GM12864 (cell line): ENCODE measurements at regions not wholly inside any gene's neighbourhood (a gene's known extent, or its start where the extent isn't known, plus 50 kb on each side); places are given as distances from the start of the nearest gene placed in this dataset.

Experiments
- DNase-seq: peaks from one replicate; pipeline ENCODE4 v3.0.0-alpha.2; 2011; ENCODE audit warnings: low read depth
- H3K4me3 ChIP-seq: 2 replicates; pipeline ENCODE4 v1.5.1; 2011; ENCODE audit warnings: mild to moderate bottlenecking, low read depth, low read length, control low read depth
- TF ChIP-seq, protein P1 (sequence below): IDR thresholded peaks from 2 replicates; pipeline ENCODE4 v1.5.1; 2011; ENCODE audit warnings: low read depth, mild to moderate bottlenecking, moderate library complexity, low read length, control low read depth, inconsistent platforms; ENCODE audit errors: missing control alignments

- TF ChIP-seq, protein P1, sequence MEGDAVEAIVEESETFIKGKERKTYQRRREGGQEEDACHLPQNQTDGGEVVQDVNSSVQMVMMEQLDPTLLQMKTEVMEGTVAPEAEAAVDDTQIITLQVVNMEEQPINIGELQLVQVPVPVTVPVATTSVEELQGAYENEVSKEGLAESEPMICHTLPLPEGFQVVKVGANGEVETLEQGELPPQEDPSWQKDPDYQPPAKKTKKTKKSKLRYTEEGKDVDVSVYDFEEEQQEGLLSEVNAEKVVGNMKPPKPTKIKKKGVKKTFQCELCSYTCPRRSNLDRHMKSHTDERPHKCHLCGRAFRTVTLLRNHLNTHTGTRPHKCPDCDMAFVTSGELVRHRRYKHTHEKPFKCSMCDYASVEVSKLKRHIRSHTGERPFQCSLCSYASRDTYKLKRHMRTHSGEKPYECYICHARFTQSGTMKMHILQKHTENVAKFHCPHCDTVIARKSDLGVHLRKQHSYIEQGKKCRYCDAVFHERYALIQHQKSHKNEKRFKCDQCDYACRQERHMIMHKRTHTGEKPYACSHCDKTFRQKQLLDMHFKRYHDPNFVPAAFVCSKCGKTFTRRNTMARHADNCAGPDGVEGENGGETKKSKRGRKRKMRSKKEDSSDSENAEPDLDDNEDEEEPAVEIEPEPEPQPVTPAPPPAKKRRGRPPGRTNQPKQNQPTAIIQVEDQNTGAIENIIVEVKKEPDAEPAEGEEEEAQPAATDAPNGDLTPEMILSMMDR: no peak
- no peak overlapping the region for H3K4me3 ChIP-seq
Observed at GRCh38 chr6:23510778-23511510, 615.1 kb upstream of the NRSN1 start.

DNA sequence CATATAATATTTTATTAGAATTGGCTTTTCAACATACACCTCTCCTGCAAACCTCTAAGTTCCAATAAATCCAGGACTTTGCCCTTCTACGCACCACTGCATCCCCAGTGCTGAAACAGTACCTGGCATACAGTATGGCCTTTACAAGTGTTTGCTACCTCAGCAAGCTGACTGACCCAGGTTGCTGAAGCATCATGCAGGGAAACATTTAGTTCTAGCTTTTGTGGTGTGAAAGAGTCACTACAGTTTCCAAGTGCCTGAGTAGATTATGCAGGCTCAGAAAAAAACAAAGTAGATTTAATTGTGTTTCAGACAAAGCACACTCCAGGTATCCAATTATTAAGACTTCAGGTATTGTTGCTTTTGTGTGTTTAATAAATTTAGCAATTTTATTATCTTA is 614.2 kb upstream of the NRSN1 start:
- no peak for DNase-seq
- H3K4me3 ChIP-seq: no peak overlapping the region
- TF ChIP-seq, protein P1: no peak

More at GRCh38 chr6:23510778-23511510, 615.1 kb upstream of the NRSN1 start:
- no peak for DNase-seq

DNA sequence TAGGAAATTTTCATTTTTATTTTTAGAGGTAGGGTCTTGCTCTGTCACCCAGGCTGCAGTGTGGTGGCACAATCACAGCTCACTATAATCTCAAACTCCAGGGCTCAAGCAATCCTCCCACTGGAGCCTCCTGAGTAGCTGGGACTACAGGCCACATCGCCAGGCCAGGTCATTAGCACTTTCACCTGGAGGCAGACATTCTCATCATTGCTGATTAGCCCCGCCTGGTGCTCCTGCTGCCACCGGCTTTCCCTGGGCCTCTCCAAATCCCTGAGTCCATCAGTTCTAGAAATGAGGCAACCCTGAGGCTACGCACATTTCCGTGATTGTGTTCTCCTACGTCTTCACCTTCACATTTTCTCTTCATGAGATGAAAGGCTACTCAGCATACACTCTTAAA is 607.7 kb upstream of the NRSN1 start:
- no peak for DNase-seq
- no peak overlapping the region for H3K4me3 ChIP-seq
- TF ChIP-seq, protein P1: no peak

- H3K4me3 ChIP-seq: no peak overlapping the region
- TF ChIP-seq, protein P1: no peak
- DNase-seq: no peak
Observed at GRCh38 chr6:23522792-23523547, 603.0 kb upstream of the NRSN1 start.

DNA sequence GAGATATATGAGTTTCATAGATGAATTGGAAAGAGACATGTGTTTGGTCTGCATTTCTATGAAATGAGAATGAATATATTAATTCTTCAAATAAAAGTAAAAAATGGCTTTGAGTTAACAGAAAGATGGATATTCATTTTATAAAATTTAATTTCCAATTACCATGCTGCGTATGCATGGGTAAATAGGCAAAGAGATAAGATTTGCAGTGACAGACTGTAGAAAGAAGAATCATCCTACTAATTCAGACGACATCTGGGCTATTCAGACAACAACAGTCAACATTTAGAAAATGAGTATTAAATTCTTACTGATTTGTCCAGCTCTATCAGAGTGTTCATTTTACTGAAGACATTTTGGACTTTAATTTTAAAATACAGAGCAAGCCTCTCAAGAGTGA is 602.2 kb upstream of the NRSN1 start:
- no peak overlapping the region for H3K4me3 ChIP-seq
- TF ChIP-seq, protein P1: no peak
- DNase-seq: no peak

GRCh38 chr6:23524548-23524947 is 601.5 kb upstream of the NRSN1 start:
- no peak overlapping the region for H3K4me3 ChIP-seq
- no peak for DNase-seq
- TF ChIP-seq, protein P1: no peak
